ENCODE measurements at regions not wholly inside any gene's neighbourhood (a gene's known extent, or its start where the extent isn't known, plus 50 kb on each side); places are given as distances from the start of the nearest gene placed in this dataset.
A peak's percentile ranks its signal among the peaks of the same experiment; 100 is the strongest.
"Not testable (repeated sequence)": the region's sequence is repeated elsewhere in the genome, so short reads cannot be mapped to it uniquely, and the experiment has no call there.

GRCh38 chr7:142636107-142636506 lies 113.2 kb upstream of the PRSS1 start:
- FAIRE-seq, result not testable (repeated sequence)

- FAIRE-seq, result peak; percentile 25
These were observed 116.8 kb upstream of the PRSS1 start for GRCh38 chr7:142632271-142633134.

GRCh38 chr7:142629588-142630260 lies 119.5 kb upstream of the PRSS1 start:
- FAIRE-seq, result no peak

- FAIRE-seq, result no peak
These were observed 120.3 kb upstream of the PRSS1 start for GRCh38 chr7:142628945-142629344.

- not testable (repeated sequence) for FAIRE-seq
These were observed 122.0 kb upstream of the PRSS1 start for GRCh38 chr7:142627223-142627622.

- no peak for FAIRE-seq
These were observed 122.7 kb upstream of the PRSS1 start for GRCh38 chr7:142626420-142627035.

- FAIRE-seq, result not testable (repeated sequence)
These were observed 124.1 kb upstream of the PRSS1 start for GRCh38 chr7:142625216-142625615.

- FAIRE-seq, result no peak
These were observed 128.9 kb upstream of the PRSS1 start for GRCh38 chr7:142620402-142620801.

- FAIRE-seq, result no peak
These were observed 130.5 kb upstream of the PRSS1 start for GRCh38 chr7:142618655-142619351.

- FAIRE-seq, result no peak
These were observed 132.4 kb upstream of the PRSS1 start for GRCh38 chr7:142616842-142617241.

- no peak for FAIRE-seq
These were observed 133.1 kb upstream of the PRSS1 start for GRCh38 chr7:142616121-142616643.

GRCh38 chr7:142615508-142615907 lies 133.8 kb upstream of the PRSS1 start:
- no peak for FAIRE-seq

GRCh38 chr7:142614116-142614515 lies 135.2 kb upstream of the PRSS1 start:
- no peak for FAIRE-seq

GRCh38 chr7:142612237-142612881 lies 136.9 kb upstream of the PRSS1 start:
- FAIRE-seq, result no peak

- no peak for FAIRE-seq
These were observed 137.6 kb upstream of the PRSS1 start for GRCh38 chr7:142611566-142612236.

GRCh38 chr7:142608630-142609428 lies 140.4 kb upstream of the PRSS1 start:
- FAIRE-seq, result no peak

- no peak for FAIRE-seq
These were observed 141.9 kb upstream of the PRSS1 start for GRCh38 chr7:142607351-142607750.

GRCh38 chr7:142606081-142606480 lies 143.2 kb upstream of the PRSS1 start:
- FAIRE-seq, result no peak

GRCh38 chr7:142604671-142605070 lies 144.6 kb upstream of the PRSS1 start:
- FAIRE-seq, result no peak

GRCh38 chr7:142603870-142604448 lies 145.3 kb upstream of the PRSS1 start:
- no peak for FAIRE-seq

All from G401.6 (cell line).